ENCODE measurements at regions not wholly inside any gene's neighbourhood (a gene's known extent, or its start where the extent isn't known, plus 50 kb on each side); places are given as distances from the start of the nearest gene placed in this dataset.

DNA sequence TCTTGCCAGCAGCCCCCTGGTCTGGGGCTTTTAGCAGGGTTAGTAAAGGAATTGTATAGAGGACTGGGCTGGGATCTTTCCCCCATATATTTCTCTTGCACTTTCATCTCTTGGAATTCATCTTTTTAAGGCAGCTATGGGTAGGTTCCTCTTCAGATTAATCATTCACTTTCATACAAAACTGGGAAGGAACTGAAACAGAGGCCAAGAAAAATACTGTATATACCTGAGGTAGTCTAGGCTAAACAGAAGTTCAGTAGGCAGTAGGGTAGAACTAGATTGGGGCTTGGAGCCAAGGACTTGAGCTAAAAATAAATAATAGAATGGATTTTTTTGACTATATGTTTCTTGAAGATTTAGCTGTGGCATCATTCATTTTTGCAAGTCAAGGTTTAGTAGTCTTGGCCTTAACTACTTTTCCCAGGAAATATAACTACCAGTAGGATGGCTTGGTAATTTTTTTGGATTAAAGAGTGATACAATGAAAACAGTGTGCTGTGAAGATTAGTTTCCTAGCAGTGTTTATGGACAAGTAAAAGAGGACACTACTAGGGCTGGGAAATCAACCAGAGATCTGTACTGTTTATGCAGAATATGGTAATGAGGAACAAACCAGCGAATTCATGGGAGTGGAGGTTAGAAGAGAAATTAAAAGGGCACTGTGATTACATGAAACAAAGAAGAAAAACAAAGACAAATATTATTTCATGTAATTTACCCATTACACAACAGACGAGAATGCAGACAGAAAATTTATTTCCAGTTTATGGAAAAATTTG, 50.9 kb upstream of the PTGS2 start:
- ATAC-seq (ENCODE audit: insufficient read depth, low FRiP score) = no peak

More for the DNA sequence above, 50.9 kb upstream of the PTGS2 start:
- H3K27ac ChIP-seq (ENCODE audit: low read depth in 1 of 2, low read length in 1 of 2) = no peak overlapping the region
- TF ChIP-seq, protein P1, sequence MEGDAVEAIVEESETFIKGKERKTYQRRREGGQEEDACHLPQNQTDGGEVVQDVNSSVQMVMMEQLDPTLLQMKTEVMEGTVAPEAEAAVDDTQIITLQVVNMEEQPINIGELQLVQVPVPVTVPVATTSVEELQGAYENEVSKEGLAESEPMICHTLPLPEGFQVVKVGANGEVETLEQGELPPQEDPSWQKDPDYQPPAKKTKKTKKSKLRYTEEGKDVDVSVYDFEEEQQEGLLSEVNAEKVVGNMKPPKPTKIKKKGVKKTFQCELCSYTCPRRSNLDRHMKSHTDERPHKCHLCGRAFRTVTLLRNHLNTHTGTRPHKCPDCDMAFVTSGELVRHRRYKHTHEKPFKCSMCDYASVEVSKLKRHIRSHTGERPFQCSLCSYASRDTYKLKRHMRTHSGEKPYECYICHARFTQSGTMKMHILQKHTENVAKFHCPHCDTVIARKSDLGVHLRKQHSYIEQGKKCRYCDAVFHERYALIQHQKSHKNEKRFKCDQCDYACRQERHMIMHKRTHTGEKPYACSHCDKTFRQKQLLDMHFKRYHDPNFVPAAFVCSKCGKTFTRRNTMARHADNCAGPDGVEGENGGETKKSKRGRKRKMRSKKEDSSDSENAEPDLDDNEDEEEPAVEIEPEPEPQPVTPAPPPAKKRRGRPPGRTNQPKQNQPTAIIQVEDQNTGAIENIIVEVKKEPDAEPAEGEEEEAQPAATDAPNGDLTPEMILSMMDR (IDR thresholded peaks at IDR 0.05; ENCODE audit: control extremely low read depth, extremely low read depth) = no peak
- no peaks in the 10 kb centered on the region for H3K9me3 ChIP-seq (ENCODE audit: control insufficient read depth in 4 of 4, insufficient read depth in 3 of 4, low read length in 3 of 4)
- no peaks in the 10 kb centered on the region for H3K36me3 ChIP-seq (ENCODE audit: control insufficient read depth in 4 of 4, insufficient read depth in 4 of 4, low read length in 4 of 4)
- DNase-seq = no peak
- 83 to 92% methylated on average over 2 of the region's 2 CpGs for WGBS, 2 donors
- no peak overlapping the region for H3K9ac ChIP-seq (ENCODE audit: insufficient read depth in 1 of 2, low read length in 2 of 2)
- no peaks in the 10 kb centered on the region for H3K4me1 ChIP-seq (ENCODE audit: control insufficient read depth in 5 of 5, insufficient read depth in 5 of 5, low read length in 5 of 5)
- H3K4me3 ChIP-seq = no peak overlapping the region
- H3K27me3 ChIP-seq (ENCODE audit: control insufficient read depth in 3 of 3, insufficient read depth in 3 of 3, low read length in 2 of 3) = no peaks in the 10 kb centered on the region

Measured in lung (tissue), 11 donors.